Stimulated activated CD4-positive, alpha-beta T cell treated with anti-CD3 and anti-CD28 coated beads, Interleukin-15, amount 100 ng/mL, for 1 hour (primary cell): ENCODE measurements at regions not wholly inside any gene's neighbourhood (a gene's known extent, or its start where the extent isn't known, plus 50 kb on each side); places are given as distances from the start of the nearest gene placed in this dataset.
"Not testable (repeated sequence)": the region's sequence is repeated elsewhere in the genome, so short reads cannot be mapped to it uniquely, and the experiment has no call there.

Experiments used
- DNase-seq, 2 donors: peaks; one replicate each; pipeline ENCODE4 v3.0.0-alpha.2; 2020; ENCODE audit warnings: low read depth in 1 of 2, low spot score in 1 of 2

GRCh38 chr4:147096667-147097604, 151.3 kb upstream of the TTC29 start:
- no peak for DNase-seq

GRCh38 chr4:147101678-147102077, 156.0 kb upstream of the TTC29 start:
- no peak for DNase-seq

- DNase-seq: no peak
Observed at GRCh38 chr4:147102596-147102995, 156.9 kb upstream of the TTC29 start.

- DNase-seq: no peak
Observed at GRCh38 chr4:147103403-147103946, 157.8 kb upstream of the TTC29 start.

- DNase-seq: no peak
Observed at GRCh38 chr4:147104768-147105167, 159.1 kb upstream of the TTC29 start.

GRCh38 chr4:147108409-147108808, 162.7 kb upstream of the TTC29 start:
- no peak for DNase-seq

- no peak for DNase-seq
Observed at GRCh38 chr4:147109800-147110199, 164.1 kb upstream of the TTC29 start.

GRCh38 chr4:147110473-147111367, 165.1 kb upstream of the TTC29 start:
- no peak for DNase-seq

- DNase-seq: not testable (repeated sequence)
Observed at GRCh38 chr4:147112196-147112595, 166.5 kb upstream of the TTC29 start.

- no peak for DNase-seq
Observed at GRCh38 chr4:147117431-147117830, 171.8 kb upstream of the TTC29 start.

- DNase-seq: no peak
Observed at GRCh38 chr4:147118528-147118927, 172.9 kb upstream of the TTC29 start.

- no peak for DNase-seq
Observed at GRCh38 chr4:147122685-147123084, 177.0 kb upstream of the TTC29 start.

GRCh38 chr4:147123146-147123545, 177.5 kb upstream of the TTC29 start:
- DNase-seq: no peak

- DNase-seq: no peak
Observed at GRCh38 chr4:147128787-147129186, 183.1 kb upstream of the TTC29 start.

GRCh38 chr4:147129687-147130086, 184.0 kb upstream of the TTC29 start:
- no peak for DNase-seq

GRCh38 chr4:147134536-147135210, 189.0 kb upstream of the TTC29 start:
- no peak for DNase-seq

- DNase-seq: no peak
Observed at GRCh38 chr4:147136310-147136709, 190.6 kb upstream of the TTC29 start.

- DNase-seq: no peak
Observed at GRCh38 chr4:147136751-147137150, 191.1 kb upstream of the TTC29 start.

- no peak for DNase-seq
Observed at GRCh38 chr4:147137280-147137679, 191.6 kb upstream of the TTC29 start.

- no peak for DNase-seq
Observed at GRCh38 chr4:147138171-147138570, 192.5 kb upstream of the TTC29 start.
